DND-41 (cell line): ENCODE measurements at regions not wholly inside any gene's neighbourhood (a gene's known extent, or its start where the extent isn't known, plus 50 kb on each side); places are given as distances from the start of the nearest gene placed in this dataset.
"Not testable (repeated sequence)": the region's sequence is repeated elsewhere in the genome, so short reads cannot be mapped to it uniquely, and the experiment has no call there.

ENCODE experiments used
- ATAC-seq: fragments of 200-7000 bp; cut with Tn5 transposase; 3 replicates; pipeline ENCODE4 v1.9.1; 2021; ENCODE audit warnings: low read depth; ENCODE audit not compliant: insufficient read depth
- DNase-seq: peaks from one replicate; pipeline ENCODE4 v3.0.0-alpha.2; 2020
- H2AFZ ChIP-seq: 2 replicates; pipeline ENCODE4 v1.6.0; 2012; ENCODE audit warnings: low read depth, low read length
- H3K27ac ChIP-seq: 2 replicates; pipeline ENCODE4 v1.5.1; 2012; ENCODE audit warnings: low read length, inconsistent platforms
- H3K27me3 ChIP-seq: fragments of 200-600 bp; sonication (generic); 2 replicates; pipeline ENCODE4 v1.6.0; 2012; ENCODE audit warnings: low read length, mild to moderate bottlenecking, inconsistent platforms; ENCODE audit not compliant: insufficient read depth, poor library complexity
- H3K36me3 ChIP-seq: 2 replicates; pipeline ENCODE4 v1.5.1; 2012; ENCODE audit warnings: low read length, inconsistent platforms; ENCODE audit not compliant: insufficient read depth
- H3K4me1 ChIP-seq: 2 replicates; pipeline ENCODE4 v1.5.1; 2012; ENCODE audit warnings: mild to moderate bottlenecking, low read length; ENCODE audit not compliant: insufficient read depth
- H3K4me2 ChIP-seq: 2 replicates; pipeline ENCODE4 v1.6.0; 2012; ENCODE audit warnings: mild to moderate bottlenecking, moderate library complexity, low read length, inconsistent platforms; ENCODE audit not compliant: insufficient read depth
- H3K4me3 ChIP-seq, 2 experiments: fragments of 200-600 bp in 1 of 2; shearing (Covaris generic) in 1 of 2; 2 replicates each; pipeline ENCODE4 v1.5.1; 2012 to 2016; ENCODE audit warnings: inconsistent platforms in 2 of 2, low read length in 2 of 2, mild to moderate bottlenecking in 2 of 2, low read depth in 1 of 2, moderate library complexity in 1 of 2
- H3K79me2 ChIP-seq: 2 replicates; pipeline ENCODE4 v1.6.0; 2012; ENCODE audit warnings: low read length, inconsistent platforms; ENCODE audit not compliant: insufficient read depth
- H3K9ac ChIP-seq: 2 replicates; pipeline ENCODE4 v1.6.0; 2012; ENCODE audit warnings: low read depth, mild to moderate bottlenecking, inconsistent platforms, low read length, moderate library complexity
- H3K9me3 ChIP-seq: 2 replicates; pipeline ENCODE4 v1.5.1; 2012; ENCODE audit warnings: low read length, moderate library complexity, mild to moderate bottlenecking, inconsistent platforms; ENCODE audit not compliant: insufficient read depth, severe bottlenecking
- H4K20me1 ChIP-seq: 2 replicates; pipeline ENCODE4 v1.6.0; 2012; ENCODE audit warnings: low read length; ENCODE audit not compliant: insufficient read depth
- EZH2 ChIP-seq: IDR thresholded peaks from 3 replicates; pipeline ENCODE4 v1.6.1; 2012; ENCODE audit warnings: borderline replicate concordance, low read depth, mild to moderate bottlenecking, moderate library complexity, low read length, inconsistent platforms; ENCODE audit not compliant: severe bottlenecking
- TF ChIP-seq, protein P1 (sequence below): IDR thresholded peaks from 2 replicates; pipeline ENCODE4 v1.5.1; 2012; ENCODE audit warnings: borderline replicate concordance, low read length, moderate library complexity, mild to moderate bottlenecking; ENCODE audit not compliant: poor library complexity, severe bottlenecking; ENCODE audit errors: extremely low read depth

DNA sequence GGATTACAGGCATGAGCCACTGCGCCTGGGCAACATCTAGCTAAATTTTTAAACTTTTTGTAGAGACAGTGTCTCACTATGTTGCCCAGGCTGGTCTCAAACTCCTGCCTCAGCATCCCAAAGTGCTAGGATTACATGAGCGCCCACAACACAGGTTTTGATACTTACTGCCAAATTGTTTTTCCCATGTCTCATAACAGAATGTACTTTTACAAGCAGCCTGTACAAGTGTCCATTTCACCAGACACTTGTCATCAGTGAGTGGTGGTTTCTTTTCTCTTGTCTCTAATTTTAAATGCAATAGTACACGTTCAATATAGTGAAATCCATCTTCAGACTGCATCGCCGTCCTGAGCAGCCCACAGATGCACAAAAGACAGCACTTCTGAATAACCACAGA is 116.4 kb upstream of the LYZL2 start:
- H3K4me3 ChIP-seq: no peak overlapping the region
- no peak overlapping the region for H3K27ac ChIP-seq
- DNase-seq: no peak
- H2AFZ ChIP-seq: no peak overlapping the region
- H3K9me3 ChIP-seq: no peaks in the 10 kb centered on the region
- H3K4me1 ChIP-seq: no peaks in the 10 kb centered on the region
- no peaks in the 10 kb centered on the region for H3K79me2 ChIP-seq
- no peaks in the 10 kb centered on the region for H3K27me3 ChIP-seq
- no peaks in the 10 kb centered on the region for H4K20me1 ChIP-seq
- H3K4me2 ChIP-seq: no peak overlapping the region
- TF ChIP-seq EZH2: no peak
- TF ChIP-seq, protein P1, sequence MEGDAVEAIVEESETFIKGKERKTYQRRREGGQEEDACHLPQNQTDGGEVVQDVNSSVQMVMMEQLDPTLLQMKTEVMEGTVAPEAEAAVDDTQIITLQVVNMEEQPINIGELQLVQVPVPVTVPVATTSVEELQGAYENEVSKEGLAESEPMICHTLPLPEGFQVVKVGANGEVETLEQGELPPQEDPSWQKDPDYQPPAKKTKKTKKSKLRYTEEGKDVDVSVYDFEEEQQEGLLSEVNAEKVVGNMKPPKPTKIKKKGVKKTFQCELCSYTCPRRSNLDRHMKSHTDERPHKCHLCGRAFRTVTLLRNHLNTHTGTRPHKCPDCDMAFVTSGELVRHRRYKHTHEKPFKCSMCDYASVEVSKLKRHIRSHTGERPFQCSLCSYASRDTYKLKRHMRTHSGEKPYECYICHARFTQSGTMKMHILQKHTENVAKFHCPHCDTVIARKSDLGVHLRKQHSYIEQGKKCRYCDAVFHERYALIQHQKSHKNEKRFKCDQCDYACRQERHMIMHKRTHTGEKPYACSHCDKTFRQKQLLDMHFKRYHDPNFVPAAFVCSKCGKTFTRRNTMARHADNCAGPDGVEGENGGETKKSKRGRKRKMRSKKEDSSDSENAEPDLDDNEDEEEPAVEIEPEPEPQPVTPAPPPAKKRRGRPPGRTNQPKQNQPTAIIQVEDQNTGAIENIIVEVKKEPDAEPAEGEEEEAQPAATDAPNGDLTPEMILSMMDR: no peak
- H3K9ac ChIP-seq: no peak overlapping the region
- H3K36me3 ChIP-seq: no peaks in the 10 kb centered on the region
- no peak for ATAC-seq

DNA sequence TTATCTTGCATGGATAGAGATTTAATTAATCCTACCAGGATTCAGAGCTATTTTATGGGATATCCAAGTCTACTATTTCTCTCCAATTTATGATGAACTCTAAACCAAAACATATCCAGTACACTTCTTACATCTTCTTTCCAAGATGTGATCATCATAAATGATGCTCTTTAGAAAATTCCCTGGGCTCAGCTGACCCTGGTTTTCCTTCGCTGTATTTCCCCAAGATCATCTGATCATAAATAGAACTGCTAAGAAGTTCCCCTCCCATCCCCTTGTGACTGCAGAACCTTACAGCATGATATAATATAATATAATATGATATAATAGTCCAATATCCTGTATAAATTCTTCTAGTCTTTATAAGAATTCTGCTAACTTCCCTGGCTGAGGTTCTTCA is 114.6 kb upstream of the LYZL2 start:
- no peak overlapping the region for H3K4me3 ChIP-seq
- H3K79me2 ChIP-seq: no peaks in the 10 kb centered on the region
- no peak for TF ChIP-seq EZH2
- TF ChIP-seq, protein P1: no peak
- no peak overlapping the region for H3K9ac ChIP-seq
- ATAC-seq: no peak
- no peaks in the 10 kb centered on the region for H3K9me3 ChIP-seq
- no peak for DNase-seq
- no peaks in the 10 kb centered on the region for H3K4me1 ChIP-seq
- H4K20me1 ChIP-seq: no peaks in the 10 kb centered on the region
- no peaks in the 10 kb centered on the region for H3K27me3 ChIP-seq
- H2AFZ ChIP-seq: no peak overlapping the region
- no peak overlapping the region for H3K27ac ChIP-seq
- H3K36me3 ChIP-seq: no peaks in the 10 kb centered on the region
- H3K4me2 ChIP-seq: no peak overlapping the region

DNA sequence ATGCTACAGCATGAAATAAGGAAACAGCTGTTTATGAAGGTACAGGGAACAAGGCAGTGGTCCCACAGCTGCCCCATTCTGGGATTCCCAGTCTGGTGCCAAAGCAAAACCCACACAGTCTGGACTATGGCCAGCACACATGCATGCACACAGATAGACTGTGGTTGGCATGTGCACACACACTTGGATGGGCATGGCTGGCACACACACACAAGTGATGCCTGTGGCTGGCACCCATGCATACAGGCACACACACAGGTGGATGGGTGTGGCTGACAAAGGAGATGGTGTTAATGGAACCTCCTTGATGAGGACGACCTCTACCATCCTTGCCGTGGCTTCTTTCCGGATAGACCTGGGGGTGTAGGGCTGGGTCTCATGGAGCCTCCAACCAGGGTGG is 114.0 kb upstream of the LYZL2 start:
- no peak overlapping the region for H3K9ac ChIP-seq
- no peaks in the 10 kb centered on the region for H3K27me3 ChIP-seq
- no peaks in the 10 kb centered on the region for H3K4me1 ChIP-seq
- H3K4me2 ChIP-seq: no peak overlapping the region
- no peaks in the 10 kb centered on the region for H3K9me3 ChIP-seq
- H3K27ac ChIP-seq: no peak overlapping the region
- TF ChIP-seq EZH2: no peak
- TF ChIP-seq, protein P1: no peak
- H3K79me2 ChIP-seq: no peaks in the 10 kb centered on the region
- H3K4me3 ChIP-seq: no peak overlapping the region
- no peaks in the 10 kb centered on the region for H4K20me1 ChIP-seq
- DNase-seq (no peak), ATAC-seq (no peak)
- H2AFZ ChIP-seq: no peak overlapping the region
- no peaks in the 10 kb centered on the region for H3K36me3 ChIP-seq

DNA sequence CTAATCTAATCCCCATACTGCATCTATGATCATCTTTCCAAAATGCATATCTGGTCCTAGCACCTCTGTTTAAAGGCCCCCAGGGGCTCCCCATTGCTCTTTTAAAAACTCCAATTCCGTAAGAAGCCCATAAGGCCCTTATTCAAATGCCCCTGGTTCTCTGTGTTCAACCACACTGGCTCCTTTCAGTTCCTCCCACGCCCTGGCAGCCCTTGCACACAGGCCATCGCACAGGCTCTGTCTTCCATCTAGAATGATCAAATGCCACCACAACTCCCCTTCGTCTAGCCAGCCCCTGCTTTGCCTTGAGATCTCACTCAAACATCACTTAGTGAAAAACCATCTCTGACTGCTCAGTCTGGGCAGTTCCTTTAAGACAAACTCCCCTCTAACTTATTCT is 112.9 kb upstream of the LYZL2 start:
- H3K4me3 ChIP-seq: no peak overlapping the region
- no peaks in the 10 kb centered on the region for H3K79me2 ChIP-seq
- DNase-seq: no peak
- no peak overlapping the region for H2AFZ ChIP-seq
- no peaks in the 10 kb centered on the region for H3K4me1 ChIP-seq
- ATAC-seq: no peak
- no peak overlapping the region for H3K27ac ChIP-seq
- no peaks in the 10 kb centered on the region for H3K27me3 ChIP-seq
- H3K9ac ChIP-seq: no peak overlapping the region
- TF ChIP-seq, protein P1: no peak
- TF ChIP-seq EZH2: no peak
- H3K4me2 ChIP-seq: no peak overlapping the region
- H3K9me3 ChIP-seq: no peaks in the 10 kb centered on the region
- no peaks in the 10 kb centered on the region for H3K36me3 ChIP-seq
- H4K20me1 ChIP-seq: no peaks in the 10 kb centered on the region

DNA sequence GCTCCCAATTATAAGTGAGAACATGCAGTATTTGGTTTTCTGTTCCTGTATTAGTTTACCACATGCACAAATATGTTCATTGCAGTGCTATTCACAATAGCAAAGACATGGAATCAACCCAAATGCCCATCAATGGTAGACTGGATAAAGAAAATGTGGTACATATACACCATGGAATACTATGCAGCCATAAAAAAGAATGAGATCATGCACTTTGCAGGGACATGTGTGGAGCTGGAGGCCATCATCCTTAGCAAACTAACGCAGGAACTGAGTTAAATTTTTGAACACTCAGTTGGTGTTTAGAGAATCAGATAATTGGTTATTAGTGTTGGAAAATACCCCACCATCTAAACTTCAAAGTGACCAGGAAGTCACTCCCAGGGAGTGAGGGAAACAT is 111.2 kb upstream of the LYZL2 start:
- H3K36me3 ChIP-seq, H3K4me2 ChIP-seq, H2AFZ ChIP-seq, H4K20me1 ChIP-seq, H3K27me3 ChIP-seq, DNase-seq, ATAC-seq, H3K9me3 ChIP-seq, H3K4me1 ChIP-seq, H3K79me2 ChIP-seq, H3K27ac ChIP-seq, H3K9ac ChIP-seq, H3K4me3 ChIP-seq: not testable (repeated sequence)
